ENCODE measurements at regions not wholly inside any gene's neighbourhood (a gene's known extent, or its start where the extent isn't known, plus 50 kb on each side); places are given as distances from the start of the nearest gene placed in this dataset.

- H3K9ac ChIP-seq (ENCODE audit: low read depth, low read length), result no peak overlapping the region
- dilution Hi-C loops (cut with HindIII; ENCODE audit: low sequenced_read_pairs, unreplicated experiment) (no loop called here), in situ Hi-C loops (cut with MboI; ENCODE audit: low sequenced_read_pairs) (no loop called here), intact Hi-C loops (cut with micrococcal nuclease) (no loop called here)
- H2BK15ac ChIP-seq (ENCODE audit: low read depth, low read length), result peak overlapping the region; percentile 67; the same call in 2 of the 3 replicates
- TF ChIP-seq CHD1 (IDR thresholded peaks at IDR 0.05; ENCODE audit: low read depth, low read length), result no peak
- no peak for TF ChIP-seq RAD21 (IDR thresholded peaks at IDR 0.05; ENCODE audit: low read length)
- no peak for TF ChIP-seq CTCF (conservative IDR thresholded peaks at IDR 0.05; ENCODE audit: low read depth, low read length)
- no peak for TF ChIP-seq RFX5 (IDR thresholded peaks at IDR 0.05; ENCODE audit: low read depth, low read length)
- TF ChIP-seq BHLHE40 (IDR thresholded peaks at IDR 0.05; ENCODE audit: low read depth, low read length), result no peak
- no peak for TF ChIP-seq RCOR1 (IDR thresholded peaks at IDR 0.05; ENCODE audit: insufficient replicate concordance, low read length)
- TF ChIP-seq SMC3 (IDR thresholded peaks at IDR 0.05; ENCODE audit: low read depth, low read length), result no peak
- TF ChIP-seq NFE2L2 (IDR thresholded peaks at IDR 0.05; ENCODE audit: low read depth, low read length), result no peak
- TF ChIP-seq MAZ (IDR thresholded peaks at IDR 0.05; ENCODE audit: borderline replicate concordance, low read depth, low read length), result no peak
- no peak for TF ChIP-seq MAFK (IDR thresholded peaks at IDR 0.05; ENCODE audit: low read depth, low read length)
- no peak for TF ChIP-seq ELK1 (IDR thresholded peaks at IDR 0.05; ENCODE audit: borderline replicate concordance, low read depth, low read length)
- no peak for TF ChIP-seq MXI1 (IDR thresholded peaks at IDR 0.05; ENCODE audit: borderline replicate concordance, low read depth, low read length)
- TF ChIP-seq, protein P1, sequence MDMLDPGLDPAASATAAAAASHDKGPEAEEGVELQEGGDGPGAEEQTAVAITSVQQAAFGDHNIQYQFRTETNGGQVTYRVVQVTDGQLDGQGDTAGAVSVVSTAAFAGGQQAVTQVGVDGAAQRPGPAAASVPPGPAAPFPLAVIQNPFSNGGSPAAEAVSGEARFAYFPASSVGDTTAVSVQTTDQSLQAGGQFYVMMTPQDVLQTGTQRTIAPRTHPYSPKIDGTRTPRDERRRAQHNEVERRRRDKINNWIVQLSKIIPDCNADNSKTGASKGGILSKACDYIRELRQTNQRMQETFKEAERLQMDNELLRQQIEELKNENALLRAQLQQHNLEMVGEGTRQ (IDR thresholded peaks at IDR 0.05; ENCODE audit: low read depth, low read length), result no peak
- TF ChIP-seq CEBPB (IDR thresholded peaks at IDR 0.05; ENCODE audit: low read depth, low read length), result no peak
- no peak for TF ChIP-seq POLR2A (IDR thresholded peaks at IDR 0.05; ENCODE audit: low read depth, low read length)
- no peak for TF ChIP-seq FOS (IDR thresholded peaks at IDR 0.05; ENCODE audit: low read depth, low read length)
- H3K4me2 ChIP-seq (ENCODE audit: low read depth, low read length), result no peak overlapping the region
- no peak overlapping the region for H3K23ac ChIP-seq (ENCODE audit: low read depth, low read length)
- no peak overlapping the region for H2AFZ ChIP-seq (replicated peaks; ENCODE audit: low read length, poor library complexity)
- H4K20me1 ChIP-seq (ENCODE audit: insufficient read depth, low read length), result no peaks in the 10 kb centered on the region
- no peaks in the 10 kb centered on the region for H3K36me3 ChIP-seq (ENCODE audit: control insufficient read depth, insufficient read depth, low read length)
- H3K4me1 ChIP-seq (ENCODE audit: control insufficient read depth, insufficient read depth, low read length), result peaks cover 12% of the 10 kb centered on the region
- H3K27me3 ChIP-seq (ENCODE audit: control insufficient read depth, insufficient read depth, low read length), result no peaks in the 10 kb centered on the region
- no peak for DNase-seq
- ChIA-PET POLR2A (ENCODE audit: unreplicated experiment) (no interaction called here), CTCF (no interaction called here)
- H3K4ac ChIP-seq (ENCODE audit: low read depth, low read length), result no peak overlapping the region
- H3K79me1 ChIP-seq (ENCODE audit: low read depth in 1 of 2, low read length in 2 of 2), result no peaks in the 10 kb centered on the region
- no peak overlapping the region for H3K14ac ChIP-seq (replicated peaks; ENCODE audit: low read depth, low read length)
- peak overlapping the region; percentile 61; the same call in 1 of the 2 replicates for H2AK5ac ChIP-seq (ENCODE audit: low read depth, low read length)
- BruUV-seq (replicated peaks), result no TSS peak
- ATAC-seq (ENCODE audit: low read depth), result no peak
- H4K91ac ChIP-seq (ENCODE audit: insufficient read depth, low read depth, low read length), result peak overlapping the region; percentile 2; the same call in 1 of the 2 replicates
- no peak overlapping the region for H3K27ac ChIP-seq (ENCODE audit: insufficient read depth, low read length)
- no peak overlapping the region for H2BK120ac ChIP-seq (ENCODE audit: low read depth, low read length)
- H3K56ac ChIP-seq (ENCODE audit: extremely low read depth, insufficient read depth, low read length), result no peak overlapping the region
- H2AK9ac ChIP-seq (replicated peaks; ENCODE audit: low read depth, low read length, poor library complexity), result no peak overlapping the region
- no peak overlapping the region; the same call in 1 of the 2 replicates for H2BK20ac ChIP-seq (ENCODE audit: low read depth, low read length)
- peaks cover under 1% of the 10 kb centered on the region; the same call in 1 of the 2 replicates for H3K9me1 ChIP-seq (ENCODE audit: insufficient read depth, low read length)
- H3K4me3 ChIP-seq (ENCODE audit: insufficient read depth, low read depth, low read length), result no peak overlapping the region
- no peak overlapping the region for H4K5ac ChIP-seq (ENCODE audit: low read depth, low read length)
- WGBS, 2 experiments (ENCODE audit: extremely low coverage in 2 of 2, insufficient read length in 1 of 2), result 71% methylated on average over 1 of the region's 2 CpGs; no CpG with 5 or more reads in 1 of the 2 experiments
- no peak overlapping the region for H2BK5ac ChIP-seq (ENCODE audit: low read depth, low read length, poor library complexity, severe bottlenecking)
- H3K18ac ChIP-seq (ENCODE audit: low read depth, low read length), result no peak overlapping the region; the same call in 1 of the 2 replicates
- H4K8ac ChIP-seq (ENCODE audit: low read depth in 2 of 2, low read length in 2 of 2), result no peak overlapping the region; a peak in 1 of 4 replicates
- no peaks in the 10 kb centered on the region for H3K9me3 ChIP-seq (ENCODE audit: control insufficient read depth, insufficient read depth, low read length)
Observed at GRCh38 chr13:97538203-97538602, 104.2 kb downstream of the RAP2A start.
